GM12875 (cell line): ENCODE measurements at regions not wholly inside any gene's neighbourhood (a gene's known extent, or its start where the extent isn't known, plus 50 kb on each side); places are given as distances from the start of the nearest gene placed in this dataset.

Experiments used
- H3K4me3 ChIP-seq: one replicate; pipeline ENCODE4 v1.5.1; 2011; ENCODE audit warnings: low read depth, low read length, control low read depth
- CTCF ChIP-seq: IDR thresholded peaks from 2 replicates; pipeline ENCODE4 v1.5.1; 2011; ENCODE audit warnings: low read depth, mild to moderate bottlenecking, control low read depth, inconsistent platforms, low read length, moderate library complexity, borderline replicate concordance; ENCODE audit not compliant: insufficient read depth

DNA sequence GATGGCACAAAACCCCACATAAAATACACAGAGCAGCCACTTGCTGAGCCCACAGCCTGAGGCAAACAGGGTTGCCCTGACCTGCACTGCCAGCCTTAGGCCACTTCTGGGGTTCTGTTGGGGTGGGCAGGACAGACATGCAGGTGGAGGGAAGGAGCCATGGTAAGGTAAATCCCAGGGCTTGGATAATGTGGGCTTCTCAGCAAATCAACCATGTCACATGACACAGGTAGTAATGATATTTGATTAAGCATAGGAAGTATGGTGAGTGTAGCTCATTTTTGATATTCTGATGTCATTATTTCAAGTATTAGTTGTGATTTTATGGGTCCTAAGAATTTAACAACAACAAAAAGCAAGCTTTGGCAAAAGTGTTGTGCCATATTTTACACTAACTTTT is 124.6 kb downstream of the FOXA2 start:
- no peak overlapping the region for H3K4me3 ChIP-seq
- no peak for TF ChIP-seq CTCF

DNA sequence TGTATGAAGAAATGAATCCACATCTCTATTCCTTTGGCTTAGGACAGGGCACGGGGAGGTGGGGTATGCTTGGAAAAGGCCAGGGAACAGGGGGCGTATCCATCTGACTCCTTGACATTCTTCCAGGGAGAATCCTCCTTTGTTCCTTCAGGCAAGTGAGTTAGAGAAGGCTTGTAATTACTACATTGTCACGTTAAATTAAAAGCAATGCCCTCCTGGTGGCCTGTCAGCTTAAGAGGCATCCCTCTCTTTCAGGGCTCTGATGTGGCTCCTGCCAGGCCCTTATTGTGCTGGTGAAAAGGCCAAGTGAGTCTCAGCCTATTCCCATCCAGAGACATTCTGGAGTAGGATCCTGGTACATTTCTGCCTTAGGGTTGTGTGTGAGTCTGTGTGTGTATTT is 128.3 kb downstream of the FOXA2 start:
- H3K4me3 ChIP-seq, result no peak overlapping the region
- TF ChIP-seq CTCF, result no peak

DNA sequence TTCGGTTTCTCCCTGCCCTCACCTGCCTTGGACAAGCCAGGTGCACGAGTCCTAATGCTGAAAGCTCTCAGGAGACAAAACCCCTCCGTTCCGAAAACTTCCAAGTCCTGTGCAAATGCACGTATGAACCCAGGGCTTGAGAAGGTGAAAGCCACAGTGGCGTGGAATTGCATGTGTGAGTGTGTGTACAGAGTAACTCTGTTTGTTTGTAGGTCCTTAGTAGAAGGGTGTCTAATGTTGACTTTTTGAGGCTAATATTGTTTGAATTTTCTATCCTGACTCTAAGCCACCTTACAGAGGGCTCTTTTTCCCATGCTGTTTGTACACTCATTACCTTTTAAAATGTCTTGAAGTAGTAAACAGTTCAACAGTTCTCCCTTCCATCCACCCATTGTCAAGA is 129.1 kb downstream of the FOXA2 start:
- TF ChIP-seq CTCF, result no peak
- H3K4me3 ChIP-seq, result no peak overlapping the region

GRCh38 chr20:22453244-22454080 is 130.9 kb downstream of the FOXA2 start:
- TF ChIP-seq CTCF, result no peak
- no peak overlapping the region for H3K4me3 ChIP-seq

DNA sequence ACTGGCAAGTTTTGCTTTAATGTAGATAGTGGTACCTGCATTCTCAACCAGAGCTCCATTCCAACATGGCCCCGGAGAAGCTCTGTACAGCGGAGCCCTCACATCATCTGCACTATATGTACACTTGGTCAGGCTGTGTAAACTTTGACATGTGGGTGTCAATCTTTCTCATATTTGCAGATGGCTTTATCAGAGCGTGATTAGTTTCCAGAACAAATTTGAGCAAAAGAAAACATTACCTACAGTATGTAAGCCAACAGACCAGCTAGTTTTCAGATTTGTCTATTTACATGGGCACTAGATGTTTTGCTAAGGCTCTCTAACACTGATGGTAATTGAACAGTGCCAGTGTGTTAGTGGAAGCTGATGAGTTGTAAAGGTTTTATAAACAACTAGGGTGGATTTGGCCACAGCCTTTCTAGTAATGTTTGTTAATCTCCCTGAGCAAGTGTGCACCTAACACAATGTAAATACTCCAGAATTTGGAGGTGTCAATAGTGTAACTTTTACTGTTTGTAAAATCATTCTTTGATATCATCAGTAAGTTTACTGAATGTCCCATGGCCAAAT is 131.8 kb downstream of the FOXA2 start:
- no peak overlapping the region for H3K4me3 ChIP-seq
- no peak for TF ChIP-seq CTCF

GRCh38 chr20:22450537-22450936 is 133.8 kb downstream of the FOXA2 start:
- TF ChIP-seq CTCF, result no peak
- no peak overlapping the region for H3K4me3 ChIP-seq

DNA sequence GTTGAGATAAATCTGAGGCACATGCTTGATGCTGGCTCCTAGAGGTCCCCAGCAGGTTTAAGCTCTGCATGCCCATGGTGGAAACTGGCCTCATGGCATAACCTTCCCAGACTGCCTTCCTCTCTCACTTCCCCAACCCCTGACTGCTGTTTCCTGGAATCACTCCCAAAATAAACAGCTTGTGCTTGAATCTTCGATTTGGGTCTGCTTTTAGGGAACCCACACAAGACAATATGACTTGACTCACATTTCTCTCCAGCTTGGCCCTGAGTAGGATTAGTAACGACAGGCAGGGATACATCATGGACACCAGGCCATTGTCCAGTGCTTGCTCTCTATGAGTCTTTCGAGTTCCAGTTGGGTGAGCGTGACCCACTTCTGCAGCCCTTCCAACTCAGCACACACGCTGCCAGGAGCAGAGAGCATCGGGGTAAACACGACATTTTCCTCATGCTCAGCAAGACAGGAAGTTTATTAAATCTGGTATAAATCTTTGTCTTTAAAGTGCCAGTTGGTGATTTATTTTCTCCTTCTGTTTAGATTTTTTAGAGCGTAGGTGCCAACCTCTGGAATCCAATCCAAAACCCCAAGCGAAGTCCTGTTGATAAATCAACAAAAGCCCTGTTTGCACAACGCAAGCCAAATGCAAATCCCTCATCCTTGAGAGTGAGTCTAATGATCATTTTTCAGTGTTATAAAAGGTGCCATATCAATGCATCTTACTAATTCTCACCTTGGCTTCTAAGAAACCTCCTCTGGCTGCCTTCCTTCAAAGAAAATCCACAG is 135.0 kb downstream of the FOXA2 start:
- no peak overlapping the region for H3K4me3 ChIP-seq
- TF ChIP-seq CTCF, result no peak
